ENCODE measurements at regions not wholly inside any gene's neighbourhood (a gene's known extent, or its start where the extent isn't known, plus 50 kb on each side); places are given as distances from the start of the nearest gene placed in this dataset.

DNA sequence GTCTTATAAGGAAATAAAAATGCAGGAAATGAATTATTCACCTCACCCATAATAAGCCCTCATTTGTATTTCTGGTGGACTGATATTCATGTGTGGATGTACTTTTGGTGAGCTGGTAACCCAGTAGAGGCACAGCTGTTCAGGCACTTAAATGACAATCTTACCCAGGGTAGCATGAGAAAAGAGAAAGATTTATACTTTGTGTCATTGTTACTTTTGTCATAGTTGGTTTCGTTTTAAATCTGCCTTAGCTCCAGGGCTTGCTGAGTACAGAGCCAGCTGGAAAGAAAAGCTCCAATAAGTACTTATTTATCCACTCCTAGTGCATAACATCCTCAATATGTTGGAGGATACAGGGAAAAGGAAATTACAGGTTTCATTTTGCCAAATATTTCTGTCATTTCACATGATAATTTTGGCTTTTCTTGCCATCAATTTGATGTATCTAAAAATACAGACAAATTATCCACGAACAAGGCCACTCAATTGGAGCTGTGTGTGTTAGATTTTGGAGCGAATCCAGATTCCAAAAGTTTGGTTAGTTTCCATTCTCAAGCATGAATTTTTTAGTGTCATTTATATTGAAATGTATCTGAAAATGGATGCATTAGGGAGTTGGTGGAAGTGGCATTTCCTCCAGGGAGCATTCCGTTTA lies 1276.1 kb upstream of the FAM98A start:
- H3K27ac ChIP-seq = no peak overlapping the region
- H3K9me3 ChIP-seq = no peaks in the 10 kb centered on the region
- TF ChIP-seq, protein P1, sequence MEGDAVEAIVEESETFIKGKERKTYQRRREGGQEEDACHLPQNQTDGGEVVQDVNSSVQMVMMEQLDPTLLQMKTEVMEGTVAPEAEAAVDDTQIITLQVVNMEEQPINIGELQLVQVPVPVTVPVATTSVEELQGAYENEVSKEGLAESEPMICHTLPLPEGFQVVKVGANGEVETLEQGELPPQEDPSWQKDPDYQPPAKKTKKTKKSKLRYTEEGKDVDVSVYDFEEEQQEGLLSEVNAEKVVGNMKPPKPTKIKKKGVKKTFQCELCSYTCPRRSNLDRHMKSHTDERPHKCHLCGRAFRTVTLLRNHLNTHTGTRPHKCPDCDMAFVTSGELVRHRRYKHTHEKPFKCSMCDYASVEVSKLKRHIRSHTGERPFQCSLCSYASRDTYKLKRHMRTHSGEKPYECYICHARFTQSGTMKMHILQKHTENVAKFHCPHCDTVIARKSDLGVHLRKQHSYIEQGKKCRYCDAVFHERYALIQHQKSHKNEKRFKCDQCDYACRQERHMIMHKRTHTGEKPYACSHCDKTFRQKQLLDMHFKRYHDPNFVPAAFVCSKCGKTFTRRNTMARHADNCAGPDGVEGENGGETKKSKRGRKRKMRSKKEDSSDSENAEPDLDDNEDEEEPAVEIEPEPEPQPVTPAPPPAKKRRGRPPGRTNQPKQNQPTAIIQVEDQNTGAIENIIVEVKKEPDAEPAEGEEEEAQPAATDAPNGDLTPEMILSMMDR (IDR thresholded peaks at IDR 0.05) = no peak
- H3K36me3 ChIP-seq = no peaks in the 10 kb centered on the region
- H3K4me3 ChIP-seq = peak overlapping the region; percentile 31
- H3K27me3 ChIP-seq (replicated peaks; ENCODE audit: insufficient read depth) = no peaks in the 10 kb centered on the region
- peaks cover 0 to 5% of the 10 kb centered on the region in 2 donors for H3K4me1 ChIP-seq (ENCODE audit: control insufficient read depth in 1 of 2, low read depth in 2 of 2)
- DNase-seq (ENCODE audit: low spot score) (no peak), ATAC-seq (ENCODE audit: insufficient number of reproducible peaks, low FRiP score, low read depth) (no peak)

GRCh38 chr2:34853646-34854045 lies 1254.5 kb upstream of the FAM98A start:
- H3K36me3 ChIP-seq = no peaks in the 10 kb centered on the region

DNA sequence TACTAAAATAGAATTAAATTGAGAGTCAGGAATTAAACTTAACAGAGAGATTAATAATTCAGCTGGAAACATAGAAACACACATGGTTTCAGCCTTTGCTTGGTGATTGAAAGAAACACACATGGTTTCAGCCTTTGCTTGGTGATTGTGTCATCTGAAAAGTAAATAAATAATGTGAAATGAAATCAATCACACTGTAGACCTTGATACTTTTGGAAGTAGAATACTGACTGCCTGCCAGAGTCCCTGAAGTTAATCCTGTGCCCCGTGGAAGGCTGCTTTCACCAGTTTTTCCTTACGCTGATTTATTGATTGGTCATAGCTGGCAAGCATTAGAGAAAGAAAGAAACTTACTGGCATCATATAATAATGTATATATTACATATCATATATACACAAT lies 1252.7 kb upstream of the FAM98A start:
- Histone ChIP-seq H3K9me3 (no peaks in the 10 kb centered on the region), H3K27ac (no peak overlapping the region), H3K36me3 (no peaks in the 10 kb centered on the region), H3K27me3 (replicated peaks; ENCODE audit: insufficient read depth) (no peaks in the 10 kb centered on the region), H3K4me1 (ENCODE audit: control insufficient read depth in 1 of 2, low read depth in 2 of 2) (no peaks in the 10 kb centered on the region), H3K4me3 (no peak overlapping the region)
- no peak for DNase-seq (ENCODE audit: low spot score)
- TF ChIP-seq, protein P1 (IDR thresholded peaks at IDR 0.05) = no peak
- no peak for ATAC-seq (ENCODE audit: insufficient number of reproducible peaks, low FRiP score, low read depth)

More at GRCh38 chr2:34853646-34854045, 1254.5 kb upstream of the FAM98A start:
- no peaks in the 10 kb centered on the region for H3K9me3 ChIP-seq
- H3K27me3 ChIP-seq (replicated peaks; ENCODE audit: insufficient read depth) = no peaks in the 10 kb centered on the region
- DNase-seq (ENCODE audit: low spot score) (no peak), ATAC-seq (ENCODE audit: insufficient number of reproducible peaks, low FRiP score, low read depth) (no peak)
- TF ChIP-seq, protein P1 (IDR thresholded peaks at IDR 0.05) = no peak
- H3K27ac ChIP-seq = no peak overlapping the region
- H3K4me3 ChIP-seq = no peak overlapping the region
- H3K4me1 ChIP-seq (ENCODE audit: control insufficient read depth in 1 of 2, low read depth in 2 of 2) = no peaks in the 10 kb centered on the region

- ATAC-seq (ENCODE audit: insufficient number of reproducible peaks, low FRiP score, low read depth) = no peak
- DNase-seq (ENCODE audit: low spot score) = no peak
- Histone ChIP-seq H3K9me3 (no peaks in the 10 kb centered on the region), H3K4me1 (ENCODE audit: control insufficient read depth in 1 of 2, low read depth in 2 of 2) (no peaks in the 10 kb centered on the region), H3K4me3 (no peak overlapping the region), H3K27me3 (replicated peaks; ENCODE audit: insufficient read depth) (no peaks in the 10 kb centered on the region), H3K36me3 (no peaks in the 10 kb centered on the region), H3K27ac (no peak overlapping the region)
- TF ChIP-seq, protein P1 (IDR thresholded peaks at IDR 0.05) = no peak
Measured at GRCh38 chr2:34849827-34850226, 1250.7 kb upstream of the FAM98A start.

GRCh38 chr2:34848691-34849090 lies 1249.6 kb upstream of the FAM98A start:
- TF ChIP-seq, protein P1 (IDR thresholded peaks at IDR 0.05) = no peak
- no peaks in the 10 kb centered on the region for H3K36me3 ChIP-seq
- no peak overlapping the region for H3K27ac ChIP-seq
- DNase-seq (ENCODE audit: low spot score) = no peak
- no peaks in the 10 kb centered on the region for H3K27me3 ChIP-seq (replicated peaks; ENCODE audit: insufficient read depth)
- no peak for ATAC-seq (ENCODE audit: insufficient number of reproducible peaks, low FRiP score, low read depth)
- H3K4me1 ChIP-seq (ENCODE audit: control insufficient read depth in 1 of 2, low read depth in 2 of 2) = no peaks in the 10 kb centered on the region
- H3K4me3 ChIP-seq = no peak overlapping the region
- no peaks in the 10 kb centered on the region for H3K9me3 ChIP-seq
